H1 (cell line): ENCODE measurements at regions not wholly inside any gene's neighbourhood (a gene's known extent, or its start where the extent isn't known, plus 50 kb on each side); places are given as distances from the start of the nearest gene placed in this dataset.
"Not testable (repeated sequence)": the region's sequence is repeated elsewhere in the genome, so short reads cannot be mapped to it uniquely, and the experiment has no call there.

Experiments
- CTCF ChIA-PET: fragments of 300-600 bp; sonication (Branson Sonifier 250); formaldehyde crosslinking; loops from one replicate; lab custom pipeline; 2021; ENCODE audit not compliant: partially characterized antibody; lab: Charles Lee
- POLR2A ChIA-PET: fragments of 300-600 bp; sonication (Branson Sonifier 250); formaldehyde crosslinking; loops from one replicate; lab custom pipeline; 2021; ENCODE audit warnings: inconsistent platforms; ENCODE audit not compliant: partially characterized antibody; lab: Charles Lee
- DNase-seq, 2 experiments: peaks; one replicate each; pipeline versions ENCODE4 v3.0.0 to v3.0.0-alpha.2; 2010 to 2022; ENCODE audit warnings: low spot score in 2 of 2, low read depth in 1 of 2, mixed read lengths in 1 of 2
- FAIRE-seq: peaks from 2 replicates; lab custom pipeline; 2011; peaks lifted over from hg19 to GRCh38; lab: Jason Lieb, UNC
- H2AFZ ChIP-seq: 2 replicates; pipeline ENCODE4 v1.8.1; 2012; ENCODE audit warnings: low read length, inconsistent platforms
- H2AK5ac ChIP-seq: 2 replicates; pipeline ENCODE4 v1.6.1; 2013; ENCODE audit warnings: low read depth, low read length
- H2BK120ac ChIP-seq: replicated peaks from 2 replicates; pipeline ENCODE3; 2013; ENCODE audit warnings: low read depth, low read length, inconsistent platforms
- H2BK12ac ChIP-seq: 2 replicates; pipeline ENCODE4 v1.6.1; 2013; ENCODE audit warnings: low read depth, low read length
- H2BK15ac ChIP-seq: 2 replicates; pipeline ENCODE4 v1.6.1; 2013; ENCODE audit warnings: low read length
- H2BK20ac ChIP-seq: 2 replicates; pipeline ENCODE4 v1.6.1; 2013; ENCODE audit warnings: low read length
- H2BK5ac ChIP-seq: 2 replicates; pipeline ENCODE4 v1.6.1; 2013; ENCODE audit warnings: low read depth, low read length
- H3K14ac ChIP-seq: 2 replicates; pipeline ENCODE4 v1.6.1; 2013; ENCODE audit warnings: inconsistent platforms; ENCODE audit not compliant: insufficient read length
- H3K18ac ChIP-seq: 2 replicates; pipeline ENCODE4 v1.6.1; 2013; ENCODE audit warnings: low read length; ENCODE audit errors: extremely low read depth
- H3K23ac ChIP-seq: 2 replicates; pipeline ENCODE4 v1.6.1; 2013; ENCODE audit warnings: inconsistent platforms; ENCODE audit not compliant: insufficient read length
- H3K23me2 ChIP-seq: 2 replicates; pipeline ENCODE4 v1.6.1; 2013; ENCODE audit warnings: low read depth, low read length
- H3K27ac ChIP-seq: 2 replicates; pipeline ENCODE4 v1.6.1; 2011; ENCODE audit warnings: low read depth, low read length, inconsistent platforms
- H3K27me3 ChIP-seq, 4 experiments: replicated peaks in 1 of 4; 1 replicate in 1 of 4; 2 replicates in 3 of 4; pipeline versions ENCODE4 v1.6.1 to v1.8.1; 2011 to 2013; ENCODE audit warnings: low read length in 3 of 4, mild to moderate bottlenecking in 3 of 4, inconsistent platforms in 2 of 4, mixed read lengths in 2 of 4, moderate library complexity in 1 of 4; ENCODE audit not compliant: control insufficient read depth in 3 of 4, insufficient read depth in 3 of 4; ENCODE audit errors: extremely low read depth in 1 of 4
- H3K36me3 ChIP-seq, 4 experiments: 2 replicates each; pipeline versions ENCODE4 v1.6.1 to v1.8.1; 2011 to 2013; ENCODE audit warnings: mild to moderate bottlenecking in 4 of 4, low read length in 3 of 4, moderate library complexity in 2 of 4, control low read depth in 1 of 4, inconsistent platforms in 1 of 4; ENCODE audit not compliant: insufficient read depth in 4 of 4, control insufficient read depth in 2 of 4
- H3K4ac ChIP-seq: replicated peaks from 2 replicates; pipeline ENCODE3; 2013; ENCODE audit warnings: low read length, low read depth, mixed read lengths, inconsistent platforms; ENCODE audit not compliant: insufficient read length
- H3K4me1 ChIP-seq, 4 experiments: replicated peaks in 1 of 4; 1 replicate in 1 of 4; 2 replicates in 3 of 4; pipeline versions ENCODE4 v1.6.1 to v1.8.1; 2011 to 2013; ENCODE audit warnings: low read length in 3 of 4, inconsistent platforms in 2 of 4, mixed read lengths in 1 of 4; ENCODE audit not compliant: insufficient read depth in 4 of 4, control insufficient read depth in 3 of 4
- H3K4me2 ChIP-seq, 2 experiments: 2 replicates each; pipeline versions ENCODE4 v1.6.1 to v1.8.1; 2011 to 2013; ENCODE audit warnings: low read depth in 2 of 2, low read length in 2 of 2, control low read depth in 1 of 2, inconsistent platforms in 1 of 2, mild to moderate bottlenecking in 1 of 2; ENCODE audit not compliant: insufficient read depth in 1 of 2
- H3K4me3 ChIP-seq, 4 experiments: fragments of 200-600, 300-600 bp in 1 of 4; sonication (generic), shearing (Covaris generic), sonication (Bioruptor Twin) in 1 of 4; 2 replicates each; pipeline versions ENCODE4 v1.5.1 to v1.8.1; 2011 to 2016; ENCODE audit warnings: low read length in 4 of 4, low read depth in 3 of 4, control low read depth in 2 of 4, inconsistent platforms in 2 of 4, mild to moderate bottlenecking in 2 of 4, mixed read lengths in 1 of 4, moderate library complexity in 1 of 4; ENCODE audit not compliant: insufficient read depth in 2 of 4; ENCODE audit errors: extremely low read depth in 1 of 4
- H3K56ac ChIP-seq: replicated peaks from 2 replicates; pipeline ENCODE3; 2013; ENCODE audit warnings: low read depth, mild to moderate bottlenecking, mixed read lengths, low read length, inconsistent platforms; ENCODE audit not compliant: insufficient read length
- H3K79me1 ChIP-seq: 2 replicates; pipeline ENCODE4 v1.6.1; 2013; ENCODE audit warnings: low read depth, low read length, control low read depth
- H3K79me2 ChIP-seq, 2 experiments: 2 replicates each; pipeline versions ENCODE4 v1.6.1 to v1.8.1; 2012 to 2013; ENCODE audit warnings: low read length in 2 of 2, mild to moderate bottlenecking in 2 of 2, inconsistent platforms in 1 of 2; ENCODE audit not compliant: insufficient read depth in 2 of 2, control insufficient read depth in 1 of 2
- H3K9ac ChIP-seq, 4 experiments: replicated peaks in 1 of 4; 1 replicate in 1 of 4; 2 replicates in 3 of 4; pipeline versions ENCODE4 v1.6.1 to v1.8.1; 2011 to 2013; ENCODE audit warnings: low read depth in 3 of 4, low read length in 3 of 4, control low read depth in 2 of 4, mild to moderate bottlenecking in 2 of 4, moderate library complexity in 2 of 4, inconsistent platforms in 1 of 4; ENCODE audit errors: extremely low read depth in 1 of 4
- H3K9me3 ChIP-seq, 2 experiments: 2 replicates each; pipeline versions ENCODE4 v1.6.1 to v1.8.1; 2012 to 2013; ENCODE audit warnings: mild to moderate bottlenecking in 2 of 2, moderate library complexity in 2 of 2, control low read depth in 1 of 2, inconsistent platforms in 1 of 2, low read depth in 1 of 2, low read length in 1 of 2, mixed read lengths in 1 of 2; ENCODE audit not compliant: insufficient read depth in 2 of 2
- H4K20me1 ChIP-seq, 2 experiments: replicated peaks in 1 of 2; 2 replicates each; pipeline versions ENCODE3 to v1.8.1; 2011 to 2013; ENCODE audit warnings: inconsistent platforms in 2 of 2, low read length in 2 of 2, mild to moderate bottlenecking in 1 of 2; ENCODE audit not compliant: insufficient read depth in 2 of 2, control insufficient read depth in 1 of 2
- H4K5ac ChIP-seq: 2 replicates; pipeline ENCODE4 v1.6.1; 2013; ENCODE audit warnings: low read length, low read depth, mixed read lengths, inconsistent platforms; ENCODE audit not compliant: insufficient read length
- H4K8ac ChIP-seq: 2 replicates; pipeline ENCODE4 v1.8.0; 2013; ENCODE audit warnings: mild to moderate bottlenecking, moderate library complexity, low read length, inconsistent platforms; ENCODE audit not compliant: insufficient read depth; ENCODE audit errors: extremely low read depth
- H4K91ac ChIP-seq: replicated peaks from 2 replicates; pipeline ENCODE3; 2013; ENCODE audit warnings: low read length, mixed read lengths, inconsistent platforms; ENCODE audit not compliant: insufficient read length
- WGBS, 2 experiments: shearing (Covaris generic) in 1 of 2; methylation state at CpG; one replicate each; pipeline versions ENCODE4 v1.1.6 to v1.1.7; 2013 to 2015; ENCODE audit warnings: low lambda C conversion rate in 2 of 2, mixed read lengths in 2 of 2, inconsistent platforms in 1 of 2, low coverage in 1 of 2, missing lambda C conversion rate in 1 of 2; ENCODE audit not compliant: insufficient replicate concordance in 2 of 2, insufficient coverage in 1 of 2, insufficient read length in 1 of 2; ENCODE audit errors: extremely low coverage in 1 of 2, missing lambda C conversion rate in 1 of 2; 5-methylcytosine and 5-hydroxymethylcytosine counted together

DNA sequence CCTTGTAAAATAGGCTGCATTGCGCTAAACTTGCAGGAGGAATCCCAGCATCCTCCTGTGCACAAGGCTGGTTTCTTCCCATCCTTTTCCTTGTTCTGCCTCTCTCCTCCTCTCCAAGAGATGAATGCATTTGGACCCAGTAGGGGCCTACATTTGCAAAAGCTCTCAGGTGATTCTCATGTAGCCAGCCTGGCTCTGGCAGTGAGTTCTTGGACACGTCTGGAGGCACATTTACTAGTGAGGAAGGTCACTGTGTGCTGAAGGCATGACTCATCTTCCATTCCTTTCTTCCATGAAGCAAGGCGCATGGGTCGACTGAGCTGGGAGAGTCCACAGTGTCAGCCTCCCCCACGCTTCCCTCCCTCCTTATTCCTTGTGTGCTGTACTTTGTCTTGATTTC lies 73.8 kb upstream of the KRTAP5-11 start:
- H3K18ac ChIP-seq, H3K27me3 ChIP-seq, H4K5ac ChIP-seq, FAIRE-seq, H4K91ac ChIP-seq, H2AFZ ChIP-seq, H3K4me2 ChIP-seq, H3K9ac ChIP-seq, H3K14ac ChIP-seq, H2BK20ac ChIP-seq, H3K23me2 ChIP-seq, DNase-seq, H2BK120ac ChIP-seq, H3K36me3 ChIP-seq, H4K8ac ChIP-seq, H4K20me1 ChIP-seq, H2AK5ac ChIP-seq, H3K27ac ChIP-seq, H3K23ac ChIP-seq, CTCF ChIA-PET, H2BK15ac ChIP-seq, H3K79me2 ChIP-seq, H3K56ac ChIP-seq, H2BK5ac ChIP-seq, H2BK12ac ChIP-seq, H3K4ac ChIP-seq, H3K9me3 ChIP-seq, H3K4me3 ChIP-seq, POLR2A ChIA-PET, H3K79me1 ChIP-seq, H3K4me1 ChIP-seq: not testable (repeated sequence)
- 68% methylated on average over 3 of the region's 5 CpGs; no CpG with 5 or more reads in 1 of the 2 experiments for WGBS, 2 experiments

DNA sequence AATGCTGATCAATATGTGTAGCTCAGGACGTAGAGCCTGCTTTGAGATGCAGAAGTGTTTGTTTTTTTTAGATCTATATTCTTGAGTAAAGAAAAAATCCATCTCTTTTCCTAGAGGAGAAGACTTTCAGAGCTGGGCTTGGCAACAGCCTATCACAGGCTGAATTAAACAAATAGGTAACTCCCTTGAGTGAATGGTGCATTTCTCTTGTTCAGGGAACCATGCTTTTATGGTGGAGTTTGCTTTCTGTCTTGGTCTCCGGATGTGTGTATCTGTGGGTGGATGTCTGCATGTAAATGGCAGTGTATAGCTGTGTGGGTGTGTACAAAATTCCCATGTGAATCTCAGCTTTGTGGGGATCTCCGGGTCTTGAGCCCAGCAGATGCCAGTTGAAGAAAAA lies 82.3 kb upstream of the KRTAP5-11 start:
- H3K4me2 ChIP-seq, H3K4me3 ChIP-seq, H3K56ac ChIP-seq, H2AFZ ChIP-seq, H3K14ac ChIP-seq, FAIRE-seq, H3K4ac ChIP-seq, H3K23me2 ChIP-seq, H3K18ac ChIP-seq, H3K4me1 ChIP-seq, H2BK5ac ChIP-seq, H4K20me1 ChIP-seq, H2BK12ac ChIP-seq, H2BK20ac ChIP-seq, CTCF ChIA-PET, H3K9me3 ChIP-seq, H3K79me2 ChIP-seq, H3K27me3 ChIP-seq, POLR2A ChIA-PET, H2BK15ac ChIP-seq, H2AK5ac ChIP-seq, H4K91ac ChIP-seq, H3K9ac ChIP-seq, H4K8ac ChIP-seq, DNase-seq, H2BK120ac ChIP-seq, H3K23ac ChIP-seq, H3K27ac ChIP-seq, H3K79me1 ChIP-seq, H3K36me3 ChIP-seq, H4K5ac ChIP-seq: not testable (repeated sequence)
- WGBS, 2 experiments = 77% methylated on average over 2 of the region's 3 CpGs; no CpG with 5 or more reads in 1 of the 2 experiments
